ENCODE measurements at regions not wholly inside any gene's neighbourhood (a gene's known extent, or its start where the extent isn't known, plus 50 kb on each side); places are given as distances from the start of the nearest gene placed in this dataset.

DNA sequence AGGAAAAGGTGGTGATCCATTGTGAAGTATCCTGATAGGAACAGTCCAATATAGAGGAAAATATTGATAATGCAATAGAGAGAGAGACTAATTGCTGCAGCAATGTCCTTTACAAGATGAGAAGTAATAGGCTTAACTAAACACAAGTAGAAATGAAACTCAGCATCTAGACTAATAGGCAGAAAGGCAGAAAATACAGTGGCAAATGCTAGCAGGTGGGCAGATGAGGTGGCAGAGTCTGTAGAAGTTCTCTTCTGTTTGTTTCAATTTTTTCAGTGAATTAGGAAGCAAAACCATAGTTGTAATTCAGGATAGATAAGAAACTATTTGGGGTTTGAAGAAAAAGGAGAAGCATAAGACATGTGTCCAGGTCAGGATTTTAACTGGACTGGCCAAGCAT is 236.7 kb upstream of the HS3ST5 start:
- H3K27me3 Mint-ChIP-seq (ENCODE audit: low read depth), result no peaks in the 10 kb centered on the region
- H3K4me3 Mint-ChIP-seq, result no peak overlapping the region
- H3K27ac Mint-ChIP-seq, result no peak overlapping the region
- H3K9me3 Mint-ChIP-seq, result peaks cover 5% of the 10 kb centered on the region
- no peak for DNase-seq (ENCODE audit: low spot score)
- no peaks in the 10 kb centered on the region for H3K36me3 Mint-ChIP-seq (ENCODE audit: low read depth)
- H3K4me1 Mint-ChIP-seq (ENCODE audit: low read depth), result no peaks in the 10 kb centered on the region

DNA sequence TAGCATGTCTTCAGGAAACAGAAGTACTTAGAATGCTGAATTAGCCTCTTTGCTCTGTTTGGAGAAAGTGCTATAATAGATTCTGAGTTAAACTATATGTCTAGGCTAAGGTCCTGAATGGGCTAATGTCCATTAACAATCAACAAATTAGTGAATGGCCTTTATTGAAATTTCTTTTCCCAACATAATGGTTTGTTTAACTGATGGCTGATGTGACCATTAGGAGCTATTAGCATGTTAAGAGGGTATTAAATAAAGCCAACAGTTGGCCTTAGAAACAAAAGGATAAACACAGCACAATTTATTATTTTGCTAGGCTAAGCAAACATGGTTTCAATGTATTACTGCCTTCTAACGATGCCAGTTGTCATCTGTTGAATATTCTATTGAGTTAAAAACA is 234.3 kb upstream of the HS3ST5 start:
- no peaks in the 10 kb centered on the region for H3K4me1 Mint-ChIP-seq (ENCODE audit: low read depth)
- DNase-seq (ENCODE audit: low spot score), result no peak
- no peak overlapping the region for H3K4me3 Mint-ChIP-seq
- no peaks in the 10 kb centered on the region for H3K27me3 Mint-ChIP-seq (ENCODE audit: low read depth)
- H3K36me3 Mint-ChIP-seq (ENCODE audit: low read depth), result no peaks in the 10 kb centered on the region
- peaks cover 13% of the 10 kb centered on the region for H3K9me3 Mint-ChIP-seq
- no peak overlapping the region for H3K27ac Mint-ChIP-seq

DNA sequence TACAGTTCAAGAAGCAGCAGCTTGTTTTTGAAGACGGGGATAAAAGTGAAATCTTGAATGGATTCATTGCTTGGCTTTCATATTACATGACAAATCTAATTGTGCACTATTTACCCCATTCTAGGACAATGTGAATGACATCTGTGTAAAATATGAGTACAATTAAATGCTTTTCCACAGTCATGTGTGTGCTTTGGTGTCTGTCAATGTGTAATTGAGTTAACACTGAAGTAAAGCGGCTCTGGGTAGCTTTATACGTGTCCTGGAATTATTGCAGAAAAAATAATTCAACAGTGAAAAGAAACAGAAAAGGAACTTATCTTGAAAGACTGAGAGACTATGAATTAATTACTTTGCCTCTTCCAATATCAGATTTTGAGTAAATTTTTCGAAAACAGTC is 233.5 kb upstream of the HS3ST5 start:
- no peaks in the 10 kb centered on the region for H3K4me1 Mint-ChIP-seq (ENCODE audit: low read depth)

DNA sequence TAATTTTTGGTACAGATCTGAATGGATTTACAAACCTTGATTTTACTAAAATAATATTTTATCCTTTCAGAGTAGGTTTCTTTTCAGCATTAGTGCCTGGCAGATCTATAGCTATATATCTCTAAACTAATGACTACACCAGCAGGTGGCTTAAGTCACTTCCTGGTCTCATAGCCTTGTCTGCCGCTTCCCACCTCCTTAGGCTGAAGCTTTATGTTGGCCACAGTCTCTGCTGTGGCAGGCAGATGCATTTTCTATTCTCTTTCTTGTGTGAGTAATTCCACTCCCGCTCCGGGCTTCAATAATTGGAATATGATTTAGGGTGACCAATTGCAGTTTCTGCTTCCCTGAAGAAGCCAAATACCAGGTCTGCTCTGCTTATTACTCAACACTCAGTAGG is 226.8 kb upstream of the HS3ST5 start:
- peaks cover 11% of the 10 kb centered on the region for H3K9me3 Mint-ChIP-seq
- DNase-seq (ENCODE audit: low spot score), result no peak
- no peaks in the 10 kb centered on the region for H3K27me3 Mint-ChIP-seq (ENCODE audit: low read depth)
- no peaks in the 10 kb centered on the region for H3K4me1 Mint-ChIP-seq (ENCODE audit: low read depth)
- no peak overlapping the region for H3K4me3 Mint-ChIP-seq
- H3K27ac Mint-ChIP-seq, result no peak overlapping the region
- no peaks in the 10 kb centered on the region for H3K36me3 Mint-ChIP-seq (ENCODE audit: low read depth)

More for the DNA sequence above, 233.5 kb upstream of the HS3ST5 start:
- Mint-ChIP-seq H3K27ac (no peak overlapping the region), H3K27me3 (ENCODE audit: low read depth) (no peaks in the 10 kb centered on the region), H3K4me3 (no peak overlapping the region), H3K36me3 (ENCODE audit: low read depth) (no peaks in the 10 kb centered on the region), H3K9me3 (peaks cover 13% of the 10 kb centered on the region)
- no peak for DNase-seq (ENCODE audit: low spot score)

DNA sequence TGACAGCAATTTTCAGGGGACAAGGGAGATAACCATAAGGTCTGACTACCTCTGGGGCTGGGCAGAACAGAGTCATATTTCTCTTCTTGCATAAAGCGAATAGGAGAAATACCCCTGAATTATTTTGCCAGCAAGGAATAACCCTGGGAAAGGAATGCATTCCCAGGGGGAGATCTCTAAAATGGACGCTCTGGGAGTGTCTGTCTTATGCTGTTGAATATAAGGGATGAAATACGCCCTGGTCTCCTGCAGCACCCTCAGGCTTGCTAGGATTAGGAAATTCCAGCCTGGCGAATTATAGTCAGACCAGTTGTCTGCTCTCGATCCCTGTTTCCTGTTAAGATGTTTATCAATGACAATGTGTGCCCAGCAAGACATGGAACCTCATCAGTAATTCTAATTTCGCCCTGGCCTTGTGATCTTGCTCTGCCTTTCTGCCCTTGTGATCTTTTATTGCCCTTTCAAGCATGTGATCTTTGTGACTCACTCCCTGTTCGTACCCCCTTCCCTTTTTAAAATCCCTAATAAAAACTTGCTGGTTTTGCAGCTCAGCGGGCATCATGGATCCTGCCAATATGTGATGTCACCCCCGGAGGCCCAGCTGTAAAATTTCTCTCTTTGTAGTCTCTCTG is 221.6 kb upstream of the HS3ST5 start:
- H3K27me3 Mint-ChIP-seq (ENCODE audit: low read depth), result no peaks in the 10 kb centered on the region
- peaks cover 6% of the 10 kb centered on the region for H3K9me3 Mint-ChIP-seq
- H3K36me3 Mint-ChIP-seq (ENCODE audit: low read depth), result no peaks in the 10 kb centered on the region
- H3K27ac Mint-ChIP-seq, result no peak overlapping the region
- no peak overlapping the region for H3K4me3 Mint-ChIP-seq
- no peaks in the 10 kb centered on the region for H3K4me1 Mint-ChIP-seq (ENCODE audit: low read depth)
- DNase-seq (ENCODE audit: low spot score), result no peak

DNA sequence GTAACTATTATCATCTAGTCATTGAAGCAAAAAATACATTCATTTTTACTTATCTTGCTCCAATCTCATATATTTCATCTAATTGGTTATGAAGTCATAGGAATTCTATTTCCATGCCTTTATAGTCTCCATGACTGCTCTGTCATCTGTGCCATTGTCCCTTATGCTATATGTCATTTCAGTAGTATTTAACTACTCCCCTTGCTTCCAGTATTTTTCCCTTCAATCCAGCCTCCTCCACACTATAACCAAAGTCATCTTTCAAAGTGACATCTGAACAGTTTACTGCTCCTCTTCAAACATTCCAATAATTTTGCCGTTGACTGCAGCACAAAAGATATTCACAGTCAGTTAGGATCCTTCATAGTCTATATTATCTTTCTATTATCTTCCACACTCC is 216.6 kb upstream of the HS3ST5 start:
- Mint-ChIP-seq H3K4me1 (ENCODE audit: low read depth) (no peaks in the 10 kb centered on the region), H3K36me3 (ENCODE audit: low read depth) (no peaks in the 10 kb centered on the region), H3K4me3 (no peak overlapping the region), H3K9me3 (peaks cover under 1% of the 10 kb centered on the region), H3K27ac (no peak overlapping the region), H3K27me3 (ENCODE audit: low read depth) (no peaks in the 10 kb centered on the region)
- no peak for DNase-seq (ENCODE audit: low spot score)

DNA sequence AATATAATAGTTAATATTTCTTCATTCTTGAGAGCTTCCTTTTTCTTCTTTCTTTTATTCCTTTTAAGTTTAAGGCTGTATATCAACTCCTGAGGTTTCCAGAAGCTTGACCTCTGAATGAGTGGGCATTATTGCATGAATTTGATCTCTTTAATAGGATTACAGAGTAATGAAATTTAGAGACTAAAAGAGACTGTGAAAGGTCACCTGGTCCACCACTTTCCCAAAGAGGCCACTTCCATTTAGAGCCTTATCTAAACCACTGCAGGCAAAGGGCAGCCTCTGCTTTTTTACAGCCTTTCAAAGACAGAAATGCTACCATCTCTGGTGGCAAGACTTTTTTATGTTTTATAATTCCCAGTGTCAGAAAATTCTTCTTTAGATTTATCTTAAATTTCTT is 215.3 kb upstream of the HS3ST5 start:
- Mint-ChIP-seq H3K27me3 (ENCODE audit: low read depth) (no peaks in the 10 kb centered on the region), H3K27ac (no peak overlapping the region), H3K9me3 (no peaks in the 10 kb centered on the region), H3K4me1 (ENCODE audit: low read depth) (no peaks in the 10 kb centered on the region), H3K4me3 (no peak overlapping the region), H3K36me3 (ENCODE audit: low read depth) (no peaks in the 10 kb centered on the region)
- DNase-seq (ENCODE audit: low spot score), result no peak

DNA sequence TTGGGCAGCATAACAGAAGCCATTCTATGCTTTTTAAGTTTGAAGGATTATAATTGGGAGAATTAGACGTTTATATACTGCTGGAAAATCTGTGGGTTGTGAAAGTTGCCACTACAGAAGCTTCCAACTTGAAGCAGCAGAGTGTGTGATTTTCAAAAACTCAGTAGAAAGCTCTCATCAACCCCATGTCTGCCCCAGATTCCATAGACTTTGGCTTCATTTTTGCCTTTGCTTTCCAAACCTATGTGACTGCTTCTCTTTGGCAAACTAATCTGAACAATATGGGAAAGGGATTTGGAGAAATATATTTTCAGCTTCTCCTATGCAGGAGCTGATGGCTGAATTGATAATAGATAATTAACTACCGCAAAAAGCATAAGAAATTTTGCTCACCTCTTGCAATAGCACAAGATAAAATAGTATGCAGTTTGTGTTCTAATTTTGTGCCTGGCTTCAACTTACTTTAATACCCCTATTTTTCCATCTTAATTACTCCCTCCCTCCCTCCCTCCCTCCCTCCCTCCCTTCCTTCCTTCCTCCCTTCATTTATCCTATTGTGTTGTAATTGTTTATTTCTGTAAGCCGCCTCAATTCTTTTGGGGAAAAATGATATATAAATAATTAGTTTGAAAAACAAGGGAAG is 214.1 kb upstream of the HS3ST5 start:
- H3K36me3 Mint-ChIP-seq (ENCODE audit: low read depth), result no peaks in the 10 kb centered on the region
- peaks cover 7% of the 10 kb centered on the region for H3K9me3 Mint-ChIP-seq
- H3K27ac Mint-ChIP-seq, result no peak overlapping the region
- no peak overlapping the region for H3K4me3 Mint-ChIP-seq
- no peaks in the 10 kb centered on the region for H3K27me3 Mint-ChIP-seq (ENCODE audit: low read depth)
- no peak for DNase-seq (ENCODE audit: low spot score)
- no peaks in the 10 kb centered on the region for H3K4me1 Mint-ChIP-seq (ENCODE audit: low read depth)

DNA sequence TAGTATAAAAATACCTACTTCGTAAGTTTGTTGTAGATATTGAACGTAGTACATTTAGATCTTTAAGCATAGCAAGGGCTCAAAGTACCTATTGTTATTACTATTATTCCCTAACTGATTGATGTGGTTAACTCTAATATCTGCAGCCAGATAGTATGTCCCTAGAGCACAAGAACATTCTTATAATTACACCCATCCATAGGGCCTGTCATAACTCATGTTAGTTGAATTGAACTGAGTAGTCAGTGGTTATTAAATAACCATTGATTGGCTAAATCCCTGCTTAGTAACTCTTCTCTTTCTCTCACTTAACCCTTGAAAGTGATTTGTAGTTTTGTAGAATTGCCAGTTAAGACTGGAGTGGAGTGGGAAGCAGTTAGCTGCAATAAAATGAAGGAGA is 207.5 kb upstream of the HS3ST5 start:
- no peaks in the 10 kb centered on the region for H3K36me3 Mint-ChIP-seq (ENCODE audit: low read depth)
- DNase-seq (ENCODE audit: low spot score), result no peak
- peaks cover 7% of the 10 kb centered on the region for H3K9me3 Mint-ChIP-seq
- no peaks in the 10 kb centered on the region for H3K27me3 Mint-ChIP-seq (ENCODE audit: low read depth)
- H3K27ac Mint-ChIP-seq, result no peak overlapping the region
- H3K4me1 Mint-ChIP-seq (ENCODE audit: low read depth), result no peaks in the 10 kb centered on the region
- H3K4me3 Mint-ChIP-seq, result no peak overlapping the region

DNA sequence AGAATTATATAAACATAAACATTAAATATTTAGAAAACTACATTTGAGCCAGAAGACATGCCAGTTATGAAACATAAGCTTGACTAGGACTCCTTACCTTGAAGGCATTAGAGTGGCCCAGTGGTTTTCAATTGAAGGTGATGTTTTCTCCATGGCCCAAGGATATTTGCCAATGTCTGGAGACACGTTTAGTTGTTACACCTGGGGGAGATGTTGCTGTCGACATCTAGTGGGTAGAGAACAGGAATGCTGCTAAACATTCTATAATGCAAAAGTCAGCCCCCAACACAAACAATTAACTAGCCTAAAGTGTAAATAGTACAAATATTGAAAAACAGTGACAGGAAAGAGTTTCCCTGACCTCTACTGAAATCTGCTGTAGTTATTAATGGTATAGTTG is 200.9 kb upstream of the HS3ST5 start:
- no peaks in the 10 kb centered on the region for H3K36me3 Mint-ChIP-seq (ENCODE audit: low read depth)
- peaks cover 17% of the 10 kb centered on the region for H3K9me3 Mint-ChIP-seq
- no peaks in the 10 kb centered on the region for H3K4me1 Mint-ChIP-seq (ENCODE audit: low read depth)
- DNase-seq (ENCODE audit: low spot score), result no peak
- H3K4me3 Mint-ChIP-seq, result no peak overlapping the region
- H3K27ac Mint-ChIP-seq, result no peak overlapping the region
- no peaks in the 10 kb centered on the region for H3K27me3 Mint-ChIP-seq (ENCODE audit: low read depth)

DNA sequence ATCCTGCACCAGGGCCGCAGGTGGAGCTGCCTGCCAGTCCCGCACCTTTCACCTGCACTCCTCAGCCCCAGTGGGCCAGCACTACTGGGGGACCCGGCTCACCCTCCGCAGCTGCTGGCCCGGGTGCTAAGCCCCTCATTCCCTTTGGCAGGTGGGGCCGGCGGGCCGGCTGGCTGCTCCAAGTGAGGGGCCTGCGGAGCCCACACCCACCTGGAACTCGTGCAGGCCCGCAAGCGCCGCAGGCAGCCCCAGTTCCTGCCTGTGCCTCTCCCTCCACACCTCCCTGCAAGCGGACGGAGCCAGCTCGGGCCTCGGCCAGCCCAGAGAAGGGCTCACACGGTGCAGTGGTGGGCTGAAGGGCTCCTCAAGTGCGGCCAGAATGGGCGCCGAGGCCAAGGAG is 199.0 kb upstream of the HS3ST5 start:
- no peaks in the 10 kb centered on the region for H3K4me1 Mint-ChIP-seq (ENCODE audit: low read depth)

DNA sequence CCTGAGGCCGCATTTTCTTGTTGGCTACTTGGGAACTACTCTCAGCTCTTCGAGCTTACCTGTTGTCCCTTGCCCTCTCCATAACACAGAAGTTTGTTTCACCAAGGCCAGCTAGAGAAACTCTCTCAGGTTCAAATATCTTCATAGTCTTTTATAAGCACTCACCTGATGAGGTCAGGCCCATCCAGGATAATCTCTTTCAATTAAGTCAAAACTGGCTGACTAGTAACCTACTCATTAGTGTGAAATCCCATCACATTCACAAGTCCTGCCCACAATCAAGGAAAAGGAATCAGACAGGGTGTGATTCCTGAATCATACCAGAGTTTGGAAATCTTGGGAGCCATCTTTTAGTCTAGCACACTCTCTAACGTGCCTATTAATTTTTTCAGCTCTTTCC is 195.2 kb upstream of the HS3ST5 start:
- H3K27me3 Mint-ChIP-seq (ENCODE audit: low read depth), result no peaks in the 10 kb centered on the region
- no peak overlapping the region for H3K27ac Mint-ChIP-seq
- no peaks in the 10 kb centered on the region for H3K4me1 Mint-ChIP-seq (ENCODE audit: low read depth)
- H3K36me3 Mint-ChIP-seq (ENCODE audit: low read depth), result no peaks in the 10 kb centered on the region
- peaks cover 15% of the 10 kb centered on the region for H3K9me3 Mint-ChIP-seq
- no peak for DNase-seq (ENCODE audit: low spot score)
- H3K4me3 Mint-ChIP-seq, result no peak overlapping the region

More for the DNA sequence above, 199.0 kb upstream of the HS3ST5 start:
- no peaks in the 10 kb centered on the region for H3K36me3 Mint-ChIP-seq (ENCODE audit: low read depth)
- H3K27me3 Mint-ChIP-seq (ENCODE audit: low read depth), result no peaks in the 10 kb centered on the region
- DNase-seq (ENCODE audit: low spot score), result no peak
- no peak overlapping the region for H3K27ac Mint-ChIP-seq
- no peak overlapping the region for H3K4me3 Mint-ChIP-seq
- peaks cover 17% of the 10 kb centered on the region for H3K9me3 Mint-ChIP-seq

DNA sequence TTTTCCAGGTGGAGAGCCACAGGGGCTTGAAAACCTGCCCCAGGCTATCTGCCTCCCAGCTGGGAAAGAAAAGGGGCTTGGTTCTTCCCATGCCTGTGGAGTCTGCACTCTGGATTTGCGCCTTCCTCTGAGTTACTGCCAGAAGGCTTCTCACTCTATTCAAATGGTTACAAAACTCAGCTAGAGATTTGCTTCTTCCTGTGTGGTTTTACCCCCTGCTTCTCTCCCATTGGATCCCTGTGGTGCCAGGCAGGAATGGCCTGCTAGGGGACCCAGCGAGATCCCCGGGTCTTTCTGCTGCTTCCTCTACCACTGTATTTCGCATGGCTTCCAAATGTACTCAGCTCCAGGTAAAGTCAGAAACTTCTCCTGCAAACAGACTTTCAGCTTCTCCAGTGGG is 192.0 kb upstream of the HS3ST5 start:
- H3K27ac Mint-ChIP-seq, result no peak overlapping the region
- H3K4me3 Mint-ChIP-seq, result no peak overlapping the region

DNA sequence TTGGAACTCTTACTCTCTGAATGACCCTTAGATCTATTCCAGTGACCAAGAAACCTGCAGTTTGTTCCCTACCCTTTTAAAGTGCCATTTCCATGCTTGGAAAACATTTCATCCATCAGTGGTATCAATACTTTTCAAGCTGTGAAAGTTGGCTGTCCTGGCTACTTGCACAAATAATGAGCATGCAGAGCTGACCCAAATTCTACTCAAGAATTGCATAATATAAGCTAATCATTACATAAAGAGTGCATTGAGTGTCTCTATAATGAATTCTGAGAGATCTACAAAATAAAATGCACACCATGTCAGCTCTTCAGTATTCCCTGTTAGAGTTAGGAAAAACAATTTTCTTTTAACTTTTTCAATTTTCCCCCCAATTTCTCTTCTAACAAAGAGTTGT is 181.3 kb upstream of the HS3ST5 start:
- H3K9me3 Mint-ChIP-seq, result no peaks in the 10 kb centered on the region

More for the DNA sequence above, 192.0 kb upstream of the HS3ST5 start:
- DNase-seq (ENCODE audit: low spot score), result no peak
- Mint-ChIP-seq H3K9me3 (peaks cover 7% of the 10 kb centered on the region), H3K27me3 (ENCODE audit: low read depth) (no peaks in the 10 kb centered on the region), H3K4me1 (ENCODE audit: low read depth) (no peaks in the 10 kb centered on the region), H3K36me3 (ENCODE audit: low read depth) (no peaks in the 10 kb centered on the region)

DNA sequence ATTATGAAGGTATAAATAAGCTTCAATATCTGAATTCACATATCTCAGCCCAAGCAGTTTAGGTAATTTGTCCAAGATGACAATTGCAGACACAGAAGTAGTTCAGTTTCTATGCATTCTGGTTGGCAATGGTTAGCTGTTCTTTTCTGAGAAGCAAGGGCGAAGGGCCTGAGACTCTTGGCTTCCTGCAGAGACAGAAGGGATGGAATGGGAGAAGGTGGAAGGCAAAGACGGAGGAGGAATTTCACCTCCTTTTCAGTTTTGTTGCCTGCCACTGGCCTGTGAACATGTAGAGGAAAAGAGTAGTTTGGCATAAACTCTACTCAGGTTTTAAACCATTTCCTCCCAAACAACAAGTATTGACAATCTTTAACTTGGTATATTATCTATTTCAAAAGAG is 180.7 kb upstream of the HS3ST5 start:
- H3K27me3 Mint-ChIP-seq (ENCODE audit: low read depth), result no peaks in the 10 kb centered on the region
- H3K9me3 Mint-ChIP-seq, result no peaks in the 10 kb centered on the region
- H3K36me3 Mint-ChIP-seq (ENCODE audit: low read depth), result no peaks in the 10 kb centered on the region
- DNase-seq (ENCODE audit: low spot score), result no peak
- no peak overlapping the region for H3K4me3 Mint-ChIP-seq
- H3K27ac Mint-ChIP-seq, result no peak overlapping the region
- no peaks in the 10 kb centered on the region for H3K4me1 Mint-ChIP-seq (ENCODE audit: low read depth)

More for the DNA sequence above, 181.3 kb upstream of the HS3ST5 start:
- no peaks in the 10 kb centered on the region for H3K4me1 Mint-ChIP-seq (ENCODE audit: low read depth)
- H3K4me3 Mint-ChIP-seq, result no peak overlapping the region
- no peak overlapping the region for H3K27ac Mint-ChIP-seq
- H3K36me3 Mint-ChIP-seq (ENCODE audit: low read depth), result no peaks in the 10 kb centered on the region
- DNase-seq (ENCODE audit: low spot score), result no peak
- no peaks in the 10 kb centered on the region for H3K27me3 Mint-ChIP-seq (ENCODE audit: low read depth)

Data from T-helper 2 cell treated with Interferon-gamma antibody and Interleukin-4, amounts not matched to agents 5 μg/mL and 100 μg/mL, for 36 hours (primary cell).